ENCODE measurements at regions not wholly inside any gene's neighbourhood (a gene's known extent, or its start where the extent isn't known, plus 50 kb on each side); places are given as distances from the start of the nearest gene placed in this dataset.

DNA sequence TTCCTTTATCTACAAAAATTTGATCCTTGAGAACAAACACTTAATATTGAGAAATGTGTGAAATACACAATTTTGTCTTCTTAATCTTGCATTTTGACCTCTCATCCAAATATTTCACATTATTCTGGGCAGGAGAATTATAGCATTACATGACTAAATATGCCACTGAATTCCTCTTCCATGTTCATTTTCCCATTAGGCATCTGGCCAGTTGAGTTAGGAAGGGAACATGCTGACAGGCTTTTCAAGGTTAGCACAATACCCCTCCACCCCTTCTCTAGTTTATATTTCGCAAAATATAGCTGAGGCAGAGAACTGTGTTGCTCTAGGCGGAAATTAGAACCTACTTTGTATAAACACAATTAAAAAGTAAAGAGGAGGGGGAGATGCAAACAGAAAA is 271.7 kb upstream of the ZC3H12C start:
- H3K4me3 Mint-ChIP-seq: no peak overlapping the region
- no peaks in the 10 kb centered on the region for H3K4me1 Mint-ChIP-seq
- TF ChIP-seq CTCF (conservative IDR thresholded peaks at IDR 0.05): no peak
- H3K36me3 Mint-ChIP-seq (ENCODE audit: low read depth): no peaks in the 10 kb centered on the region
- no peaks in the 10 kb centered on the region for H3K9me3 Mint-ChIP-seq
- no peak for DNase-seq (ENCODE audit: low read depth, low spot score)
- no peaks in the 10 kb centered on the region for H3K27me3 Mint-ChIP-seq (ENCODE audit: low read depth)
- no peak overlapping the region for H3K27ac Mint-ChIP-seq (ENCODE audit: unreplicated experiment)

GRCh38 chr11:109822436-109823102 is 270.6 kb upstream of the ZC3H12C start:
- Mint-ChIP-seq H3K27ac (ENCODE audit: unreplicated experiment) (no peak overlapping the region), H3K9me3 (no peaks in the 10 kb centered on the region), H3K4me1 (no peaks in the 10 kb centered on the region), H3K36me3 (ENCODE audit: low read depth) (no peaks in the 10 kb centered on the region), H3K4me3 (no peak overlapping the region), H3K27me3 (ENCODE audit: low read depth) (no peaks in the 10 kb centered on the region)
- no peak for DNase-seq (ENCODE audit: low read depth, low spot score)
- no peak for TF ChIP-seq CTCF (conservative IDR thresholded peaks at IDR 0.05)

GRCh38 chr11:109828387-109828786 is 264.8 kb upstream of the ZC3H12C start:
- DNase-seq (ENCODE audit: low read depth, low spot score): no peak
- H3K4me3 Mint-ChIP-seq: no peak overlapping the region
- no peaks in the 10 kb centered on the region for H3K36me3 Mint-ChIP-seq (ENCODE audit: low read depth)
- TF ChIP-seq CTCF (conservative IDR thresholded peaks at IDR 0.05): no peak
- no peaks in the 10 kb centered on the region for H3K4me1 Mint-ChIP-seq
- no peaks in the 10 kb centered on the region for H3K27me3 Mint-ChIP-seq (ENCODE audit: low read depth)
- no peak overlapping the region for H3K27ac Mint-ChIP-seq (ENCODE audit: unreplicated experiment)
- peaks cover 3% of the 10 kb centered on the region for H3K9me3 Mint-ChIP-seq

DNA sequence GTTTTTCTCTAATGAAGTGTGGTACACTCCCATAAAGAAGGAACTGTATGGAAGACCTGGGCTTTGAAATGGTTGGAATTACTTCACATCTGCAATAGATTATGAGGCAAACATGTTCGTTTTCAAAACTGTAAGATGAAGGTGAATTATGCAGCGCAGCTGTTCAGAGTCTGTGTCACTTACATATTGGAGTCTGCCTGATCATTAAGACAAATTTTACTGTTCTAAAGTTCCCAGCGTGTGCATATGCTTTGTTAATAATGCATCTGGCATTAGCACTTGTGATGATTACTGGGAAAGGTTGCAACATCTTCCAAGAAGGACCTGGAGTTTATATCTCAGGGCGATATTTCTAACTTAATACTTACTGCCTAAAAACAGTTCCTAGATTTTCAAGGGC is 255.2 kb upstream of the ZC3H12C start:
- H3K4me1 Mint-ChIP-seq: no peaks in the 10 kb centered on the region

DNA sequence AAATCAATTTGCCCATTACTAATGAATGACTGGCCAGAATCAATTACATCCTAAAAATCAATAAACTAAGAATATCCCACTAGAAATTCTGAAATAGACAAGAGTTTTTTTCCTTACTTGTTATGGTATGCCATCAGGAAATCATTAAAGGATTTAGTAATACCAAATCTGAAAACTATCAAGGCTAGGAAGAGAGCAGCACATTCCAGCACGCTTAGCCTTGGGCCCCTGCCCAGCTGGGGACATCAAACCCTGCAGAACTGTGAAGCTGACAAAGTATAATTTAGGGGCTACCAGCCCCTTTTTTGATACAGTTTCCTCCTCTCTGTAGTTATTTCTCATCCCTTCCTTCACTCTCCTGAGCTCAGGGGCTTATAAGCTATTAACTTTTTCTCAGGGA is 247.8 kb upstream of the ZC3H12C start:
- no peak for TF ChIP-seq CTCF (conservative IDR thresholded peaks at IDR 0.05)
- Mint-ChIP-seq H3K27me3 (ENCODE audit: low read depth) (peaks cover 7% of the 10 kb centered on the region), H3K36me3 (ENCODE audit: low read depth) (no peaks in the 10 kb centered on the region), H3K4me3 (no peak overlapping the region), H3K27ac (ENCODE audit: unreplicated experiment) (no peak overlapping the region), H3K4me1 (no peaks in the 10 kb centered on the region), H3K9me3 (no peaks in the 10 kb centered on the region)
- DNase-seq (ENCODE audit: low read depth, low spot score): no peak

More for the DNA sequence above, 255.2 kb upstream of the ZC3H12C start:
- Mint-ChIP-seq H3K27ac (ENCODE audit: unreplicated experiment) (no peak overlapping the region), H3K4me3 (no peak overlapping the region), H3K9me3 (no peaks in the 10 kb centered on the region), H3K27me3 (ENCODE audit: low read depth) (peaks cover 10% of the 10 kb centered on the region), H3K36me3 (ENCODE audit: low read depth) (no peaks in the 10 kb centered on the region)
- no peak for DNase-seq (ENCODE audit: low read depth, low spot score)
- no peak for TF ChIP-seq CTCF (conservative IDR thresholded peaks at IDR 0.05)

Measured in neural crest cell (in vitro differentiated cells).